ENCODE measurements at regions not wholly inside any gene's neighbourhood (a gene's known extent, or its start where the extent isn't known, plus 50 kb on each side); places are given as distances from the start of the nearest gene placed in this dataset.

- no peak overlapping the region for H3K27ac ChIP-seq
These were observed 65.0 kb upstream of the IL15 start for GRCh38 chr4:141571362-141571761.

GRCh38 chr4:141571793-141572192, 64.6 kb upstream of the IL15 start:
- TF ChIP-seq, protein P1, sequence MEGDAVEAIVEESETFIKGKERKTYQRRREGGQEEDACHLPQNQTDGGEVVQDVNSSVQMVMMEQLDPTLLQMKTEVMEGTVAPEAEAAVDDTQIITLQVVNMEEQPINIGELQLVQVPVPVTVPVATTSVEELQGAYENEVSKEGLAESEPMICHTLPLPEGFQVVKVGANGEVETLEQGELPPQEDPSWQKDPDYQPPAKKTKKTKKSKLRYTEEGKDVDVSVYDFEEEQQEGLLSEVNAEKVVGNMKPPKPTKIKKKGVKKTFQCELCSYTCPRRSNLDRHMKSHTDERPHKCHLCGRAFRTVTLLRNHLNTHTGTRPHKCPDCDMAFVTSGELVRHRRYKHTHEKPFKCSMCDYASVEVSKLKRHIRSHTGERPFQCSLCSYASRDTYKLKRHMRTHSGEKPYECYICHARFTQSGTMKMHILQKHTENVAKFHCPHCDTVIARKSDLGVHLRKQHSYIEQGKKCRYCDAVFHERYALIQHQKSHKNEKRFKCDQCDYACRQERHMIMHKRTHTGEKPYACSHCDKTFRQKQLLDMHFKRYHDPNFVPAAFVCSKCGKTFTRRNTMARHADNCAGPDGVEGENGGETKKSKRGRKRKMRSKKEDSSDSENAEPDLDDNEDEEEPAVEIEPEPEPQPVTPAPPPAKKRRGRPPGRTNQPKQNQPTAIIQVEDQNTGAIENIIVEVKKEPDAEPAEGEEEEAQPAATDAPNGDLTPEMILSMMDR (conservative IDR thresholded peaks at IDR 0.05): no peak
- H3K27ac ChIP-seq: no peak overlapping the region

More at GRCh38 chr4:141571362-141571761, 65.0 kb upstream of the IL15 start:
- TF ChIP-seq, protein P1 (conservative IDR thresholded peaks at IDR 0.05): no peak

DNA sequence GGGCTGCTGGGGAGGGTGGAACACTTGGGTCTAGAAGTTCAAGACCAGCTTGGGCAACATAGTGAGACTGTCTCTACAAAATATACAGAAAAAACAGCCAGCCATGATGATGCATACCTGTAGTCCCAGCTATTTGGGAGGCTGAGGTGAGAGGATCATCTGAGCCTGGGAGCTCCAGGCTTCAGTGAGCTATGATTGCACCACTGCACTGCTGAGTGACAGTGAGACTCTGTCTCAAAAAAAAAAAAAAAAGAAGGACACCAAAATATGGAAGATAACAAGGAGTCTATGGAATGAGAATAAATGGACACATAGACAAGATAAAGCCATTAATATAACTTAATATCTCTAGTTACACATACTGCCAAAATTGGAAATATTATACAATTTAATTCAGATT, 62.7 kb upstream of the IL15 start:
- TF ChIP-seq, protein P1 (conservative IDR thresholded peaks at IDR 0.05): no peak
- H3K27ac ChIP-seq: no peak overlapping the region

DNA sequence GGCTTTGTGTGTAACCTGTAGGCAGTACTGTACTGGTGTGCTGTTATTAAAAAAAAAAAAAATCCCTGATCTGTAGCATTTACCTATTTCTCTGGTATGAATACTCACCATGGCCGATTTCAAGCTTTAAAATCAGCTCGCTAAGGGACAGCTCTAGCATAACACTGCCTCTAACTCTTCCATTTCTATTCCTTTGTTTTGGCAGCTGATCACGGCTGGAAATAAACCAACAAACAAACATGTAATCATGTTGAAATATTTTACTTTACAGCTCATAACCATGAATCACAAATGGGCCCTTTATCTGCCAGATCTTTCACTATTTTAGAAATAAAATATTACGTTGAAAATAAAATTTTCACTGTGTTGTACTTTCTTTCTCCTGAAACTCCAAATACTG, 60.5 kb upstream of the IL15 start:
- TF ChIP-seq, protein P1 (conservative IDR thresholded peaks at IDR 0.05): no peak
- H3K27ac ChIP-seq: no peak overlapping the region

DNA sequence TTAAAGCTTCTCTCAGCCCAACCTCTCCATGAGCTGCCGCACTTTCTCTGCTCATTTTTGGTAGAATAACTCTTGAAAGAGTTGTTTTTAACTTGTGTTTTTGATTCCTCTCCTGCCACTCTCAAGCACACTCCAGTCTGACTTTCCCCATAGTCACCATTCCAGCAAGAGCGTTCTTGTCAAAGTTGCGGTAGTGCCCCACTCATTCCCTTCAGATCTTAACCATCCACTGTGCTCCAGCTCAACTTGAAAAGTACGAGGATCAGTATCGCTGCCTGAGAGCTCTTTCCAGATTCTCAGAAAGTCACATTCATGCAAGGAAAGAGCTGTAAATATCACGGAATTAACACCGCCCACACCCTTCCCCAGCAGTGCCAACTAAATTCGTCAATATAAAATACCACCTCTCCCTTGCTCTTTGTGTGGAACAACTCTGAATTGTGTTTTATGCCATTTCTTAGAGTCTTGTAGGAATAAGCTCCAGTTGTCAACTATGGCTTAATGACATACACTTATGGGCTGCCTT, 59.7 kb upstream of the IL15 start:
- TF ChIP-seq, protein P1 (conservative IDR thresholded peaks at IDR 0.05): no peak
- H3K27ac ChIP-seq: no peak overlapping the region

DNA sequence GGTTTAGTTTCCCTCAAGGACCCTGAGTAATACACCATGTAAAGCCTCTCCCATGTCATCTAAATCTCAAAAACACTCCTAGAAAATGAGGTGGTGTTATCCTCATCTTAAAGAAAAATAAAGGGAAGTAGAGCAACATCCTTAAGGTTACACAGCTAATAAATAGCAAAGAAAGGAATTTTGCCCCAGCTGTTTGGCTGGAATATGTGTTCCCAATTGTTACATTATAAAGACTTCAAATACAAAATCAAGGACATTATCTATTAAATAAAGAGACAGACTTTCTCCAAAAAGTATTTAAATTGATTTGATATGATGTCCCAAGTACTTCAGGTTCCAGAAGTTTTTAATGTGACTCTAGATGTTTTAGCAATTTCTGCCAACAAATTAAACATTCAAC, 57.9 kb upstream of the IL15 start:
- TF ChIP-seq, protein P1 (conservative IDR thresholded peaks at IDR 0.05): no peak
- H3K27ac ChIP-seq: no peak overlapping the region

DNA sequence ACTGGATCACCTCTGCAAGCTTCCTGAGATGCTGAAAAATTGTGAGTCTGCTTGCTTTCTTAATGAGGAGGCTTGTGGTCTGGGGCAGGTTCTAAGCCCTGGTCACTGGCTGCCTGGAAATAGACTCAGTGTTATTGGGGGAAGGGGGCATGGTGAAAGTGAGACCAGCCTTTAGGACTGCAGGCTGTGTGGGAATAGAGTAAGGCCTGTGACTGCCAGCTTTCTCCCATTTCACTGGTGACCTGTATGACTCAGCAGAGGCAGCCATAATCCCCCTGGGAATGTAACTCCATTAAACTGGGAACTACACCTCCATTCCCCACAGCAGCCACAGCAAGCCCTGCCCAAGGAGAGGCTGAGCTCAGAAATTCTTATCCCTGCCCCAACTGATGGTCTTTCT, 55.9 kb upstream of the IL15 start:
- H3K27ac ChIP-seq: no peak overlapping the region
- TF ChIP-seq, protein P1 (conservative IDR thresholded peaks at IDR 0.05): no peak
